SU-DHL-6 (cell line): ENCODE measurements at regions not wholly inside any gene's neighbourhood (a gene's known extent, or its start where the extent isn't known, plus 50 kb on each side); places are given as distances from the start of the nearest gene placed in this dataset.

Experiments used
- H2AFZ ChIP-seq: fragments of 200-600 bp; sonication (generic); 2 replicates; pipeline ENCODE4 v1.6.1; 2014; ENCODE audit warnings: low read depth, mild to moderate bottlenecking, moderate library complexity, mixed read lengths, antibody characterized with exemption, low read length; ENCODE audit not compliant: severe bottlenecking
- H3F3A ChIP-seq: fragments of 200-600 bp; shearing (Covaris generic); 2 replicates; pipeline ENCODE4 v1.6.0; 2016; ENCODE audit warnings: antibody characterized with exemption, mild to moderate bottlenecking; ENCODE audit not compliant: insufficient read depth
- H3K27ac ChIP-seq: fragments of 200-600 bp; sonication (generic); 2 replicates; pipeline ENCODE4 v1.5.1; 2016; ENCODE audit warnings: low read depth, mild to moderate bottlenecking, low read length, moderate library complexity, mixed read lengths
- H3K27me3 ChIP-seq: fragments of 200-600 bp; sonication (generic), shearing (Covaris generic); 2 replicates; pipeline ENCODE4 v1.6.0; 2014; ENCODE audit warnings: mild to moderate bottlenecking, low read length
- H3K36me3 ChIP-seq: fragments of 200-600 bp; sonication (generic); 2 replicates; pipeline ENCODE4 v1.6.1; 2014; ENCODE audit warnings: mild to moderate bottlenecking, low read length, mixed read lengths
- H3K4me2 ChIP-seq: fragments of 300-600, 200-600 bp; shearing (Covaris generic), sonication (generic); 2 replicates; pipeline ENCODE4 v1.6.0; 2014; ENCODE audit warnings: low read length, low read depth, mild to moderate bottlenecking; ENCODE audit not compliant: poor library complexity, severe bottlenecking
- H3K4me3 ChIP-seq: fragments of 200-600 bp; sonication (generic); 2 replicates; pipeline ENCODE4 v1.5.1; 2014; ENCODE audit warnings: antibody characterized with exemption, low read length, mild to moderate bottlenecking, mixed read lengths; ENCODE audit not compliant: insufficient read depth, poor library complexity, severe bottlenecking
- H3K79me2 ChIP-seq: fragments of 200-600 bp; sonication (generic); 2 replicates; pipeline ENCODE4 v1.6.1; 2014; ENCODE audit warnings: mild to moderate bottlenecking, low read length, moderate library complexity; ENCODE audit not compliant: insufficient read depth
- H3K9ac ChIP-seq: fragments of 200-600 bp; sonication (generic); 2 replicates; pipeline ENCODE4 v1.7.0; 2014; ENCODE audit warnings: mild to moderate bottlenecking, low read length
- H3K9me2 ChIP-seq: fragments of 200-600 bp; sonication (generic); replicated peaks from 2 replicates; pipeline ENCODE4 v1.6.1; 2014; ENCODE audit warnings: low read length; ENCODE audit not compliant: insufficient read depth
- H3K9me3 ChIP-seq: fragments of 200-600 bp; sonication (generic); 2 replicates; pipeline ENCODE4 v1.6.1; 2014; ENCODE audit warnings: low read length, mixed read lengths; ENCODE audit not compliant: insufficient read depth
- H4K20me1 ChIP-seq: fragments of 200-600 bp; sonication (generic); 2 replicates; pipeline ENCODE4 v1.6.1; 2014; ENCODE audit warnings: low read depth, mild to moderate bottlenecking, antibody characterized with exemption, low read length, moderate library complexity, mixed read lengths
- CTCF ChIP-seq: fragments of 200-600 bp; sonication (generic); IDR thresholded peaks from one replicate; pipeline ENCODE4 v1.5.1; 2017; ENCODE audit warnings: antibody characterized with exemption, mild to moderate bottlenecking, low read length, moderate library complexity; ENCODE audit not compliant: insufficient read depth, poor library complexity, severe bottlenecking
- EZH2phosphoT487 ChIP-seq: fragments of 200-600 bp; sonication (generic), shearing (Covaris generic); conservative IDR thresholded peaks from 2 replicates; pipeline ENCODE4 v1.6.1; 2018; ENCODE audit warnings: mild to moderate bottlenecking, antibody characterized with exemption, low read length, moderate library complexity, mixed read lengths

- no peaks in the 10 kb centered on the region for H4K20me1 ChIP-seq
- no peak overlapping the region for H2AFZ ChIP-seq
- H3K9me3 ChIP-seq, result no peaks in the 10 kb centered on the region
- no peak overlapping the region for H3K4me3 ChIP-seq
- H3K36me3 ChIP-seq, result no peaks in the 10 kb centered on the region
- TF ChIP-seq CTCF, result no peak
- no peak overlapping the region for H3K27ac ChIP-seq
- no peaks in the 10 kb centered on the region for H3F3A ChIP-seq
- H3K79me2 ChIP-seq, result no peaks in the 10 kb centered on the region
- no peaks in the 10 kb centered on the region for H3K27me3 ChIP-seq
- no peak overlapping the region for H3K4me2 ChIP-seq
- H3K9ac ChIP-seq, result no peak overlapping the region
- H3K9me2 ChIP-seq, result no peaks in the 10 kb centered on the region
Observed at GRCh38 chr22:22796724-22797123, 90.9 kb upstream of the IGLL5 start.

- TF ChIP-seq EZH2phosphoT487 (no peak), CTCF (no peak)
- no peaks in the 10 kb centered on the region for H3K9me3 ChIP-seq
- H4K20me1 ChIP-seq, result no peaks in the 10 kb centered on the region
- no peak overlapping the region for H3K9ac ChIP-seq
- H3F3A ChIP-seq, result no peaks in the 10 kb centered on the region
- H3K79me2 ChIP-seq, result no peaks in the 10 kb centered on the region
- no peaks in the 10 kb centered on the region for H3K9me2 ChIP-seq
- H3K27me3 ChIP-seq, result no peaks in the 10 kb centered on the region
- H2AFZ ChIP-seq, result no peak overlapping the region
- no peaks in the 10 kb centered on the region for H3K36me3 ChIP-seq
- no peak overlapping the region for H3K4me3 ChIP-seq
- H3K27ac ChIP-seq, result no peak overlapping the region
- no peak overlapping the region for H3K4me2 ChIP-seq
Observed at GRCh38 chr22:22798232-22798616, 89.4 kb upstream of the IGLL5 start.

- TF ChIP-seq EZH2phosphoT487 (no peak), CTCF (no peak)
- Histone ChIP-seq H3K79me2 (no peaks in the 10 kb centered on the region), H3K4me3 (no peak overlapping the region), H3K9me3 (no peaks in the 10 kb centered on the region), H2AFZ (no peak overlapping the region), H3K9me2 (no peaks in the 10 kb centered on the region), H3F3A (no peaks in the 10 kb centered on the region), H3K36me3 (no peaks in the 10 kb centered on the region), H3K27me3 (no peaks in the 10 kb centered on the region), H3K27ac (no peak overlapping the region), H3K4me2 (no peak overlapping the region), H4K20me1 (no peaks in the 10 kb centered on the region), H3K9ac (no peak overlapping the region)
Observed at GRCh38 chr22:22798716-22799115, 88.9 kb upstream of the IGLL5 start.

DNA sequence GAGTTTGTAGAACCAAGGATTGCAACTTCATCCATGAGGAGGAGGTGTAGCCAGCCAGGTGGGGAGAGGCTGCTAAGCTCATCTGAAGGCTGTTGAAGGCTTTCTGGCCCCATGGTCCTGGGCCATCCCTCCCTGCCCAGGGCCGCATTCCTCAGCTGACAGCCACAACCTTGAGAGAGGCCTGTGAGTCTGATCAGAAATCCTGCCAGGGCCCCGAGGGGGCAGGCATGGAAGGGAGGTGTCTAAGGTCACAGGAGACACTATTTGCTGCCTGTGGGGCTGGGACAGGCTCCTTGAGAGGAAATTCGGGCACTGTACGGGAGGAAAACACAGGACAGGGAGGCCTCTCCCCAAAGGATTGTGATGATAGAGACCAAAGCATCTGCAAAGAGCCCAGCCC, 88.1 kb upstream of the IGLL5 start:
- Histone ChIP-seq H3K36me3 (no peaks in the 10 kb centered on the region), H3K4me2 (no peak overlapping the region), H2AFZ (no peak overlapping the region), H3K27ac (no peak overlapping the region), H3K79me2 (no peaks in the 10 kb centered on the region), H3K27me3 (no peaks in the 10 kb centered on the region), H3K9me3 (no peaks in the 10 kb centered on the region), H3K4me3 (no peak overlapping the region), H3F3A (no peaks in the 10 kb centered on the region), H3K9me2 (no peaks in the 10 kb centered on the region), H3K9ac (no peak overlapping the region), H4K20me1 (no peaks in the 10 kb centered on the region)
- TF ChIP-seq EZH2phosphoT487 (no peak), CTCF (no peak)
